CD4-positive, alpha-beta T cell treated with Interleukin-10 for 1 hour (primary cell): ENCODE measurements at regions not wholly inside any gene's neighbourhood (a gene's known extent, or its start where the extent isn't known, plus 50 kb on each side); places are given as distances from the start of the nearest gene placed in this dataset.

ENCODE experiments used
- DNase-seq: peaks from one replicate; pipeline ENCODE4 v3.0.0-alpha.2; 2020

DNA sequence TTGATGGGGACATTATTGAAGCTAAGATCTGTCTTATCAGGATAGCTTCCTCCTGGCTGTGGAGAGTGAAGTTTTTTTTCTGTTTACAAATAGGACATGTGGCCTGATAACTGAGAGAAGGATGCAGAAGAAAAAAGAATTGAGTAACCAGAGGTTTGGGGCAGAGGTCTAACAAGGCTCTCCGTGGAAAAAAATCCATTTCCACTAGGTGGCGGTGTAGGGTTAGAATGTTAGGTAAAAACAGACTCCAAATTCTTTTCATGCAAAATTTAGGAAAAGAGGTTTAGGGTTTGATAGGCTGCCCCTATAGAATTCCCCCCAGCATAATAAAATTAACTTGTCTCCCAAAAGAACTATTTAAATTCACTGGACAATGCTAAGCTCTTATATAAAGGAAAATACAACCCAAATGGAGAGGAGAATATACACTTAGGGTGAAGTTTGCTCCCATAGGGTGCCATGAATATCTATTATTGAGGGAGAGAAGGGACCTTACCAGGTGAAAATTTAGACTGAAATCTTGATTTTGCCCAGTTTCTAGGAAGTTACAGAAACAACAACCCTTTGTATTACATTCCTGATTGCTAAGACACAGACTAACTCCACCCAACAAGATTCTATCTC, 1560.4 kb downstream of the OTOL1 start:
- no peak for DNase-seq

DNA sequence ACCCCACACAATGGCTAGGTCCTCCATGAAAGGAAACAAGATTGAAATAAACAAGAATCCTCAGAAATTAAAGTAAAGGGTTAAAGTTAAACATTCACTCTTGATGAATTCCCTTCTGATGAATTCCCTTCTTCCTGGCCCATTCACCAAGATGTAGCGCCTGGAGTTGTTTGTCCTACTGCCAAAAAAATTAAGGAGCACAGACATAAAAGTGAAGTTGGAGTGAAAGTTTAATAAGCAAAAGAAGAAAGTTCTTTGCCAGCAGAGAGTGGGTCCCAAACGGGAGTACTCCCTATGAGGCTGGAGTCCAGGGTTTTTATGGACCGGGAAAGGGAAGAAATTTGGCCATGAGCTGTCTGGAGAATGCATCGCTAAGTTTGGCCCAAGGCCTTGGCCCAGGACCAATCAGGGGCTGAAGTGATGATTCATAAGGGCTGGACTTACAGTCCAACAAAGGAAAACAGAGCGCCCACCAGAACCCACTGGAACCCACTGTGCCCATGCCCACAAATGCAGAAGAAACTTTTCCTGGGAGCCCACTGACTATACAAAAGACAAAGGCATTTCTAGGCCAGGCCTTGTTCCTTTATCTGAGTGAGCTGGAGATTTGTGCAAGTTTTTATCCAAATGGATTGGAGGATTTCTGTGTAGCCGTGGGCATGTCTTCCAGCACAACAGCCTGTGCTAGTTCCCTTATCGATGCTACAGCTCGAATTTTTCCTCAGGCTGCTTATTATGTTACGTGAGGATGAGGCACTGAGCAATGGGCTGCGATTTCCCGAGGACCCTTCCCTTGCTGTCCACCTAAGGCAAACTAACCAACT, 1561.6 kb downstream of the OTOL1 start:
- no peak for DNase-seq

DNA sequence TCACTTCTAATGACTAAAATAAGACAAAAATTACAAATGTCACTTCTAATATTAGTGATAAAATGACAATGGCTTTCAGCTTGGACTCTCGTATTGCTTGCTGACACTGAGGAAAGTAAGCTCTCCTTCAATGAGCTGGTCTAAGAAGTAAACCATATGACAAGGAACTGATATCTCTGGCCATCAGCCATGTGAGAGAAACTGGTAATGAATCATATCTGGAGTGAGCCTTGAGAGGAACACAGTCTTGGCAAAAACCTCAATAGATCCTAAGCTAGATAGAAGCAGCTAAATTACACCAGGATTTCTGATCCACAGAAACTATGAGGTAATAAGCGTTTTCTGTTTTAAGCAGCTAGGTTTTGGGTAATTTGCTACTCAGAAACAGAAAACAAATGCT, 1575.1 kb downstream of the OTOL1 start:
- DNase-seq = no peak
